Stimulated activated CD8-positive, alpha-beta memory T cell treated with anti-CD3 and anti-CD28 coated beads, Interleukin-15, amount 100 ng/mL, for 4 hours (primary cell): ENCODE measurements at regions not wholly inside any gene's neighbourhood (a gene's known extent, or its start where the extent isn't known, plus 50 kb on each side); places are given as distances from the start of the nearest gene placed in this dataset.

ENCODE experiments used
- DNase-seq, 2 donors: peaks; one replicate each; pipeline ENCODE4 v3.0.0-alpha.2; 2020; ENCODE audit warnings: low read depth in 2 of 2

DNA sequence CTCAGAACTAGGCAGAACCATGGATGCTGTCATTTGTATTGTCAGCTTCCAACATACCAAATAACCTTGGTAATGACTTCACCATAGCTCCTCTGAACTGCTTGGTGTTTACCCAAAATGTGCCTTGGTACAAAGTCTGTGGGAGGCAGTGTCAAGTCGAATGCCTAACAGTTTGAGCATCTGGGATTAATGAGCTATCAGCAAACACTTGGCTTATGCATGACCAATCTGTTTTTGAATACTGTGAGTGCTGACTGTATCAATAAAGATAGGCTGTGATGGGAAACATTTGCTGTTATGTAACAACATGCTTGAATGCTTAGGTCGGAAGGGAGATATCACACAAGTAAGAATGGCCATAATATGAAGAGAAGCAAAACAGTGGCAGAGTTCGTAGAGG lies 455.4 kb downstream of the CMPK2 start:
- no peak for DNase-seq

DNA sequence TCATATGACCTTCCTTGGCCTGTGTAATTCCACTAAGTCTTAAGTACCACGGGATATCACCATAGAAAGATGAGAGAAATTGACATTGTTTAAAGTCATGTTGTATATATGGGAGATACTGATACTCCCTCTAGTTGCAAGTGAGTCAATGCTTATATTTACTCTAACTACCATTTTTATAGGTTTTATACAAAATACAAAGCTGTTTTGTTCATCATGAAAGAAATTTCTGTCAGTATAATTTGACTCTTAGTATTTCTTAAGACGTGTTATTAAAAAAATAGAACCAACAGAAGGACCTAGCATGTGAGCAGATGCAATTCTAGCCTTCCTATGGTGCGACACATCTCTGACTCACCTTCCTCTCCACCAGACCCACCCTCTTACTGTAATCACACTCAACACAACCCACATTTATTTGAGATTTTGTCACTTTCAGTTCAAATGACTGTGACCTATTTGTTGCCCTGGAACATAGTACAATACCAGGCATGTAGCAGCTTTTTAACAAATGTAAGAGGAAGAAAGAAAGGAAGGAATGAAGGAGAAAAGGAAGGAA lies 453.1 kb downstream of the CMPK2 start:
- no peak for DNase-seq

DNA sequence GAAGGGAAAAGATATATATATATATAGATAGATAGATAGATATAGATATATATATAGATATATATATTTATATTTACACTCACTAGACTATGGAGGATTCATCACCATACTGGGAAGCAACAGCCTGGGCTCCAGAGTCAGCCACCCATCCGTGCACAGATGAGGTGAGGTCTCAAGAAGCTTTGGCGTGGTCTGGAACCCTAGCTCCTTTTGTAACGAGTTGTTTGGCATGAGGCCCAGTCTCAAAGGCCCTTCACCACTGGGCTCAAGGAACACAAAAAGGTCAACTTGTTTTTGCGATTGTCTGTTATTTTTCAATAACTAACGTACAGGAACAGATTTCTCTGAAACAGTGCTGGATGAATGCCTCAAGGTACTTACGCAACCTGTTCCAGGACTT lies 448.7 kb downstream of the CMPK2 start:
- no peak for DNase-seq

DNA sequence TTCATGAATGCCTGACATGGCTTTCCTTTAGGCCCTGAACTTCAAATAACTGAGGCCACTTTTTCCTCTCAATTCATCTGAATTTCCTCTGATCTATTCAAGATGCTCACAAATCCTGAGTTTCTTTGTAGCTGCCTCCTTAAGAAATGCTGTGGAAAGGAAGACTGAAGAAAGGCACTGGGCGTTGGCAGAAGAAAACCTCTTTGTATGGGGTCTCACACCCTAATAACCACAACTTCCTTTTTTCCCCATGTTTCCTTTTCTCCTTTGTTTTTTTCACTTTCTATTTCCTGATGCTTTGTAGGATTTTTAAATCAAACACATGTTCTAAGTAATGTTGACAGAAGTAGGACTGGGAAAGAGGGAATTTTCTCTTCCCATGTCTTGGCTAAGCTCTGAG lies 447.4 kb downstream of the CMPK2 start:
- DNase-seq: no peak

DNA sequence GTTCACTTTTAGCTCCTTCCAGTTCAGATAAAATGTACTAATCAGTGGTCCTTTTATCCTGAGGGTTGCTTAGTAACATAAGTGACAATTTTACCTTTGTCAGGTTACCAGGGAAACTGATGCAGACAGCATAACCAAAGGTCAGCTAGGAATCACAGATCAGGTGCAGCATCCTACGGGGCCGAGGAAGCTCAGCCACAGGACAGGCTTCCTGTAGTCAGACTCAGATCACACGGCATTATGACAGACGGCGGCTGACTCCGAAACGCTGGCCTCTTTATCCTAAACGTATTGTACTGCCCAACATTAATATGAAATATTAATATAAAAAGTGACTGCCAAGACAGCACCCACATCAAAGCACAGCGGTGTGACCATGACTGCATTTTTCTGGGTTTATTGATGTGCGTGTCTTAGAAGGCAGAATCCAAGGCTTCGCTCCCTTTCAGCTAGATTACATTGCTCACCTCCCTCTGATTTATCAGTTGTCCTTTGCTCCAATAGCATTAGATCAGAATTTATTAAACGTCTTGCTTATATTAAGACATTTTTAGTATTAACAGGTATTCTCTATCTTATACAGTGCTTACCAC lies 444.5 kb downstream of the CMPK2 start:
- no peak for DNase-seq

DNA sequence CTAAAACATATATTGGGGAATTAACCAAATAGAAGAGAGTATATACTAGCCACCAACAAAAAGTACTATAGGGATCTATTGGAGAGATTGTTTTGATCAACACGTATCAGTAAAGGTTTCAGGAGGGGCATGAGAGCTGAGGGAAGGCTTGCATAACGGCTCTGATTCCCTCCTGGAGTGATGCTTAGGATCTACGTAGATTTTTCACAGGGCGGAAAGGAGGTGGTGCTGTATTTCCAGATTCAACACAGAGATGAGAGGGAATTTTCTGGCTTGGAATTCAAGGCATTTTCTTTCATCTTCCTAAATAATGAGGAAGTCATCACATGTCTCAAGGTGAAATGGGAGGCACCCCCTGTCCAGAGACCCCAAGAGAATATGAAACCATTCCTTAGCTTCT lies 443.8 kb downstream of the CMPK2 start:
- no peak for DNase-seq

DNA sequence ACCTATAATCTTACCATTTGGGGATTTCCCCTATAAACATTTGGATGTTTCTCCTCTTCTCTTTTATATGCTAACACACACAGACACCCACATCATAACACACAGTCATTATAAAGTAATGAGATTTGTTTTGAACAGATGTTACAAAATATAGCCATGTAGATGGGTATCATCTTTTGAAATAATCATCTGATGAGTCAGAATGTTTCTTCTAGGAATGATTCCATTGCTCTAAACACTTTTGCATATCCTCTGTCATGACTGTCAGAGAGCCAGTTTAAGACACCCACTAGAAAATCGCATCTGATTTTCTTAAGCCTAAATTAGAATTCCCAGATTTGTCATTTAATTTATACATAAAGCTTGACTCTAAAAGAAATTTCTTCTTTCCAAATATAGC lies 442.6 kb downstream of the CMPK2 start:
- no peak for DNase-seq

DNA sequence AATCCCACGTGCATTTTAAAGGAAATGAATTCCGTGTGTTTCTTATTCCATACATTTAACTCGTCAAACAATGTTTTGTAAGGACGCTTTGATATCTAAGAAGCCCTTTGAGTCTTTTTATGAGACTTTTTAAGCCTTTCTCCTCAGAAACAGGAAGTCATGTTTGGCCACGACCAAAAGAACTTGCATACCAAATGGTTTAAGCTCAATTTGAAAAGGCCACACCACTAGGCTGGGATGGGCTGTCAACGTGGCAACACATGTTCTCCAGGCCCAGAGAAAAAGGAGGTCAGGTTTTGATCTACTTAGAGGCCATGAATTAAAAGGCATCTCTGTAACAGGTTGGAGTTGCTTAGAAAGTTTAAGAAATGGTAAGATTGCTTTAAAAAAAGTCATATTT lies 441.8 kb downstream of the CMPK2 start:
- DNase-seq: no peak

DNA sequence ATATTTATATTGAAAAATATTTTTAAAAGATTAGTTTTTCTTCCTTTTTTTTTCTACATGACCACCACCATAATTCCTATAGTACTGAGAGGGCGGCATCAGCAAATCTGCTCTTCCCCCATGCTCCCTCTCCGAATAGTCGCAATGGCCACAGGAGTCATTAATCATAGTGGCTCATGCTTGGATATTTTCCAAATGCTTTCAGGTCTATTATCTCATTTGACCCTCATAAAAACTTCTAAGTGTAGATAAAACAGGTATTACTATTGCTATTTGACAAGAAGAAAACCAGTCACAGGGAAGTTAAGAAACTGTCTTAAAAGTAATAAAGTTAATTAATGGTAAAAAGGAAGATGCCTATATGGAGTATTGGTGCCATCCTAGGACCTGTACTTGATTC lies 440.7 kb downstream of the CMPK2 start:
- DNase-seq: no peak

DNA sequence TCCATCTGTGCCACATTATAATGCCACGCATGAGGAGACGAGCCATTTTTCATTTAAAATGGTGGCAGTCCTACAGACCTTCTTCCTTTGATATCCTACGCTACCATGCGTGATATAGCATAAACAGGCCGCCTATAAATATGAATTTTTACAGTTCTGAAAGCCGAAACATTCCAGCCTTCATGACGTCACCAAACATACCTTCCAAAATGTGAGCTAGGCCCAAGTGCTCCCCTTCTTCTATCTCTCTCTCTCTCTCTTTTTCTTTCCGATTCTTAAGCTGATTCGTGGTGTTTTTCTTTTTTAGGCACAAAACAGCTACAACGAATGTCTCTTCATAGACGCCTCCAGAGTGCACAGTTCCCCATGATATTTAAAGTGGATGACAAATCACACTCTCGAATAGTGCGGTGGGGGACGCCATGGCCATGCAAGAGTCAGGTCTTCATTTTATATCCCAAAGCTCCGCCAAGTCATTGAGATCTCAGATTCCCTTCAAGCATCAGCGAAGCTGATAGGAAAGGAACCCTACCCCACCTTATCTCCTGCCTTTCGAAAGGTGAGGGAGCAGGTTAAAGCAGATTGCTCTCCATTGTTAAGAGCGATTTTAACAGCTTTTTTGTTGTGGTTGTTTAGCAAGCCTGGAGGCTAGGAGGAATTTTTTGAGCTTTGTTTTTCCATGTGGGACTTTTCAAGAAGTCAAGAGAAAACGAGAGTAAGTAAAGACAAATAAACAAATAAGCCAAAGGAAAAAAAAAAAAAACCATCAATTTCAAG lies 436.3 kb downstream of the CMPK2 start:
- no peak for DNase-seq

DNA sequence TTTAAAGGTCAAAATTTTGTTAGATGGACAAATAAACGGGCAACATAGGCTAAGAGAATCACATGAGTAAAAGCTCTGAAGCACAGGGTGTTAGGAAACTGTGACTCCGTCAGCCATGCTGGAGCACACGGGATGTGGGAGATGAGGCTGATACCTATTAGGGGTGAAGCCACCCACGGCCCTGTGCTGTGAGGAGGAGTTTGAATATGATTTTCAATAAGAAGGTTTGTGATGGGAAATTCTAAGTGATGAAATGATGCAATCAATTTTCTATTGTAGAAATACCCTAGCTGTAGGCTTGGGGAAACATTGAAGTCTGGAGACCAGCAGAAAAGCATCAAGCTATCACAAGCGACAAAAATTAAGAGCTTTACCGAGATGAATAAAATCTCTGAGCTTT lies 431.3 kb downstream of the CMPK2 start:
- DNase-seq: no peak

DNA sequence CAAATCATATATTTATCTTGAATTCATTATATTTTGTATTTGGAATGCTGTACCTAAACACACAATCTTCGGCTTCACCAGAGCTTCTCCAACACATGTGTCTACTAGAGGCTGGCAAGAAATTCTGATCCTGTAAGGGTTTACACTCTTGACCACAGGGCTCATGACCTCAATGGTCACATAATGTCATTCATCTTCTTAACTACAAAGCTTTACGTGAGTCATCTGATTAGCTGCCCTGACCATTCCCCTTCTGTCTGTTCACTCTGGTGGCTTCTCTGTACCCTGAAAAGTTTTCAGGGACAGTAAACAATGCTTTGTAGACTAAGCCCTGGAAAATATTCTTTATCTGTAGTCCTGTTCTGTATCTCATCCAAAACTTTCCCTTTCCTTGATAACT lies 423.9 kb downstream of the CMPK2 start:
- DNase-seq: no peak

DNA sequence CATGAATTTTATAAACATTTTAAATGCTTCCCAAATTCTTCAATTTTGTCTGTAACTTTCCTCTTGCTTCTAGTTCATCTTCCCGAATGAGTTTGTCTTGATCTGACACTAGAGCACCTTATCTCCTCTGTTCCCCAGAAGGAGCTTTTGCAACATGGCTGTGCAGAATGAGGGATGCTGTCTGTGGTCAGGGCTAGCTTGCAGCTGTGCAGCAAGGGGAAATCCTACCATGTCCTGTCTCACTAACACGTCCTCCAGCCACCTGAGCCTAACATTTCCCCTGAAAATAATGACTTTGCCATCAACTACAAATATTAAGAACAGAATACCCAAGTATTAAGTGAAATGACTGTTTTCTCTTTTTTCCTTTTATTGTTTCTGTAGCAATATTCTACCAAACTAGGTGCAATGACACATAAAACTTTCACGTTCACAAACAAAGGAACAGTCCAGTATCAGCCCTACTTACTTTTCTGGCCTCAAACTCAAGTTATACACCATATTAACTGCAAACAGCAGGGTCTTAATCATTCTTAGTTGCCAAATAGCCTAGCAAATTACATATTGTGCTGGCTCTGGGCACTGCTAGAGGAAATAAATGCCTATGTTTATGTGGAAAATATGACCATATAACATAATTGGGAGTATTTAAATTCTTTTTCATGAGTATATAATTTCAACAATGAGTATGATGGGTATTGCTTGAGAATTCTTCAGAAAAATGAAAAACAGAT lies 423.3 kb downstream of the CMPK2 start:
- DNase-seq: no peak

DNA sequence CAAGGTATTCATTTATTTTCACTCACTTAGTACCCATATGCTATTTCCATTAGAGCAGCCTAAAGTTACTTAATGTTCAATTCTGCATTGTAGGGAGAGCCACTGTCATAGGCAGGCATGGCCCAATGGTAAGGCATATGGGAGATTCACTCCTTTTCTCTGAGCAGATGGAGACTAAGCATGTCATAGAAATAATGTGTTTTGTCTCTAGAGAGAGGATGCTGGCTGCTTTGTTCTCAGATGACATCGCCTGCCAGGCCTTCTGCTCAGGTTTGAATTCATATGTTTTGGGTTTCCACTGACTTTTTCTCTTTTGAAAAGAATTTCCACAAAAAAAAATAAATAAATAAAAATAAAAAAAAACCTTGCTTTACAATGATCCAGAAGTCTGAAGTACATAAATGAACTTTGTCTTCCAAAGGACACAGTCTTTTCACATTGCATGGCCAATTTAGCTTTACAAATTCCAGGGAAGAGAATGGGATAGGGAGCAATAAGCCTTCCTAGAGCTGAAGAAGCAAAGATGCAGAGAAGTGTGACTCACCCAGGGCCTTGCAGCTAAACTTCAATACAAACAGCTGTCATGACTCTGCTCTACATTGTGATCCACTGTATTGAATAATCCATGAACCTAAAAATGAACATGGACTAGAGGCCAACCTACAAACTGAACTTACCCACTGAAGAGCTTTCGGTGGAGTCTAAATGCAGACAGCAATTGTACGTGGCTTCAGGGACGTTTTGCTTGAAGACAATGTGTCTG lies 422.5 kb downstream of the CMPK2 start:
- no peak for DNase-seq

DNA sequence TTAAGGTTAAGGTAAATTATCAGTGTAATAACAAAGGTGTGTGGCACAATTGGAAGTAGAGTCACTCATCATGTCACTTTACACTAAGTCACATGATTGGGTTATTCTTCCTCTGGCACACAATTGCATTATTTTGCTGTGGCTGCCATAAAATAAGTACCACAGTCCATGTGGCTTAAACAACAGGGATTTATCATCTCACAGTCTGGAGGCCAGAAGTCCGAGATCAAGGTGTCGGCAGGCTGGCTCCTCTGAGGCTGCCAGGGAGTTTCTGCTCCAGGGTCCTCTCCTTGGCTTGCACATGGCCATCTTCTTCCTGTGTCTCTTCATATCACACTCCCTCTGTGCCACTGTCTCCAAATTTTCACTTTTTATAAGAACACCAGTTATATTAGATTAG lies 421.2 kb downstream of the CMPK2 start:
- DNase-seq: no peak

DNA sequence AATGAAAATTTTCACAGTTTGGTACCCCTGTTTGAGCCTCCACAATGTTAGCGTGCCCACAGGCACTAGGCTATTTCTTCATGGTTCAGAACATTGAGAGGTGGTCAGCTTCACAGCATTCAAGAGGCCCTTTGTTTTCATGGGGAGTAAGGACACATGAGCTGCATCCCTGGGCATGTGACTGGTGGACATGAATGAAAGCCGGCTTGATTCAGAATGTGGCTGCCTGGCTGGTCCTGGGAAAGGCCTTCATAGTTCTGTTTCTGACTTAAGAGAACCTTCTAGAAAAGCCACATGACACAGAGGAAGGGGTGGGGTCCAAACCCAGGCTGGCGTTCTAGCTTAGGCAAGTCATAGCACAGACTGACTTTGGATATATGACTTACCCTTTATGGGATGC lies 420.6 kb downstream of the CMPK2 start:
- DNase-seq: no peak

DNA sequence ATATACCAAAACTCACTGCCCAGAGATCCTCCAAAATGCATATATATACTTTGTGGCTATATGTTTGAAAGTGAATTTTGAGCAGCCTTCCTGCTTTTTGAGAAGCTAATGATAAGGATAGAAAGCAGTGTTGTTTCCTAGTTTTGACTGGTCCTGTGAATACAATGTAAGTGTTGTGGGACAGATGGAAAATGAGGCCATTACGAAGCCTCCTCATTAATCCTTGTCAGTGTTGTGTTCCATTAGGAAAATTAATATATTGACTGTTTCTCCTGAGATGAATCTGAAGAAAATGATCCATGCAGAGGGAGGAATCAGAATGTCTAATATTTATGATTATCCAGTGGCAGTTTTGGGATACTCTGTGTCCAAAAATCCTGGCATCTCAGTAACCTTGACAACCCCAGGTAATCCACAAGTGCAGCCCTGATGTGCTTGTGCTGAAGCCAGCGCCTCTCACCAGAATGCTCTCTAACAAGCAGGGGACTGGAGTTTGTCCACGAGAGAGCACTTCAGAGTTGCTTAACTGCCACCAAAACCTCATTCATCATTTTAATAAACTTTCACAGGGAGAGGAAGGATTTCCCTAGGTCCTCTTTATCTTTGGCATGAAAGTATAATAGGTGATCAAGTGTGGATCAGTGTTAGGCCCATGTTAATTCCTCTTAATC lies 418.6 kb downstream of the CMPK2 start:
- no peak for DNase-seq

DNA sequence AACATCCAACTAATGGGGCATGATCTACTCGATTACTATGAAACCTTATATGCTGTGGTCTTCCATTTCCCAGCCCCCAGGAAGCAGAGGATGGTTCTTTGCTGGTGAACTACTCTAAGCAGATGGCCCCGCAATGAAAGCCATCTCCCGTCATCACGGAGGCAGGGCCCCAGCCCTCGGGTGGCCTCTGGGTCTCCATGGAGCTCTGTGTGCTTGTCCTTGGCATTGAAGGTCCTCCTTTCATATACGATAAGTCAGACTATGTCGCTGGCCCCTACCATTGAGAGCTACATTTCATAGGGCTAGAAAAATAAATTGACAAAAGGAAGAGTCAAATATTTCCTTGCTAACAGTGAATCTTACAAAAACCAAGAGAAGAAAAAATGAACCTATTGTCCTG lies 416.8 kb downstream of the CMPK2 start:
- no peak for DNase-seq

DNA sequence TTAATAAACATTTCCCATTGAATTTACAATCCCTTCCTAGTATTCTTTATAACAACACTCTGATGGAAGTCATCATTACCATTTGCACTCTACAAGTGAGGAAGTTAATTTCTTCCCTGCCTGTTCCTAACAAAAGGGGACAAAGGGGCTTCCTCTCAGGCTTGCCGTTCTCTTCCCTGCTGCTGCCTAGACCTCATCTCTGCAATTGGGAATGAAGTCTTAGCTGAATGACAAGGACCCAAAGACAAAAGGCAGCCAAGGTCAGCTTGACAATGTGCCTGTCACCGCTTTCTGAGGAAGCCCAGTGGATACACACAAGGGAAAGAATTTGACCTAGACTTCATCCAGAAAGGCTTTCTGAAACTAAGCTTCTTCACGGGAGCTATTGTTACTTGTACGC lies 416.4 kb downstream of the CMPK2 start:
- no peak for DNase-seq

DNA sequence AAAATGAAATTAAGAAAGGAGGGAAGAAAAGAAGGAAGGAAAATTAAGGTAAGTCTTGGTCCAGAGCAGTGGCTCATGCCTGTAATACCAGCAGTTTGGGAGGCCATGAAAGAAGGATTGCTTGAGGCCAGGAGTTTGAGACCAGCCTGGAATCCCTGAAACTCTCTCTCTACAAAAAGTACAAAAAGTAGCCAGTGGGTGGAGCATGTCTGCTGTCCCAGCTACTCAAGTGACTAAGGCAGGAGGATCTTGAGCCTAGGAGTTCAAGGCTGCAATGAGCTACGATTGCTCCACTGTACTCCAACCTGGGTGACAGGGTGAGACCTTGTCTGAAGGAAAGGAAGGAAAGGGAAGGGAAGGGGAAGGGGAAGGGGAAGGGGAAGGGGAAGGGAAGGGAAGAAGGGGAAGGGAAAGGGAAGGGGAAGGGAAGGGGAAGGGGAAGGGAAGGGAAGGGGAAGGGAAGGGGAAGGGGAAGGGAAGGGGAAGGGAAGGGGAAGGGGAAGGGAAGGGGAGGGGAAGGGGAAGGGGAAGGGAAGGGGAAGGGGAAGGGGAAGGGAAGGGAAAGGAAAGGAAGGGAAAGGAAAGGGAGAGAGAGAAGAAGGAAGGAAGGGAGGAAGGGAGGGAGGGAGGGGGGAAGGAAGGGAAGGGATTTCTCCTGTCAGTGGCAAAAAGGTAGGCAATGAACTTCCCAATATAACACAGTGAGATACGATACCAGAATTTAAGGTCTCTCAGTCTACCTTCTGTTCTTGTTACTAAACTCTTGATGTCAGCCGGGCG lies 412.8 kb downstream of the CMPK2 start:
- no peak for DNase-seq
